Stimulated activated naive CD8-positive, alpha-beta T cell treated with anti-CD3 and anti-CD28 coated beads, Interleukin-15, amount 100 ng/mL, for 72 hours (primary cell): ENCODE measurements at regions not wholly inside any gene's neighbourhood (a gene's known extent, or its start where the extent isn't known, plus 50 kb on each side); places are given as distances from the start of the nearest gene placed in this dataset.

ENCODE experiments used
- ATAC-seq: fragments of 150-1000 bp; cut with Tn5 transposase; 2 replicates; pipeline ENCODE4 v1.10.0; 2021; ENCODE audit warnings: mild to moderate bottlenecking, moderate library complexity
- DNase-seq, 2 donors: peaks; one replicate each; pipeline ENCODE4 v3.0.0; 2021 to 2022
- H3K27ac Mint-ChIP-seq, 2 donors: one replicate each; pipeline ENCODE4 v1.8.0; 2022; ENCODE audit warnings: mild to moderate bottlenecking in 2 of 2, mixed read lengths in 2 of 2, moderate library complexity in 2 of 2
- H3K27me3 Mint-ChIP-seq: one replicate; pipeline ENCODE4 v1.8.0; 2022; ENCODE audit warnings: mixed read lengths
- H3K4me1 Mint-ChIP-seq: one replicate; pipeline ENCODE4 v1.8.0; 2022; ENCODE audit warnings: mild to moderate bottlenecking, mixed read lengths
- H3K4me3 Mint-ChIP-seq, 2 donors: one replicate each; pipeline ENCODE4 v1.8.0; 2022; ENCODE audit warnings: mild to moderate bottlenecking in 2 of 2, mixed read lengths in 2 of 2, moderate library complexity in 1 of 2
- H3K9me3 Mint-ChIP-seq, 2 donors: one replicate each; pipeline ENCODE4 v1.8.0; 2022; ENCODE audit warnings: mixed read lengths in 2 of 2

DNA sequence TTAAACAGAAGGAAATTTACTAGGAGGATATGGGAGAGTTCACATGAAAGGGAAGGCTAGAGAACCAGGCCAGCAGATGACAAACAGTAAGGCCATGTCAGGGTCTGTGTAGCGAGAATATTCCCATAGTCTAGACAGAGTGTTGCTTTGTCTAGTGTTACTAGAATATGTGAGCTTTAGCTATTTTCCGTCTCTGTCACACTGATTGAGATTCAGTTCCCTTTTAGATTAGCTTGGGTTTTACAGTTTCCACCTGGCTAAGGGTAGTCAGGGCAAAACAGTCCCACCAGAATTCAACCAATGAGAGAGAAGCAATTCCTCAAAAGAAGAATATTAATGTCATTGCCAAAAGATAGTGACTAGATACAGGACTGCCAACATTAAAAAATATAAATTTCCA, 82.8 kb upstream of the MDM1 start:
- no peak for ATAC-seq
- Mint-ChIP-seq H3K27ac (no peak overlapping the region), H3K27me3 (no peaks in the 10 kb centered on the region), H3K9me3 (no peaks in the 10 kb centered on the region), H3K4me1 (peaks cover 23% of the 10 kb centered on the region), H3K4me3 (no peak overlapping the region)
- no peak for DNase-seq

DNA sequence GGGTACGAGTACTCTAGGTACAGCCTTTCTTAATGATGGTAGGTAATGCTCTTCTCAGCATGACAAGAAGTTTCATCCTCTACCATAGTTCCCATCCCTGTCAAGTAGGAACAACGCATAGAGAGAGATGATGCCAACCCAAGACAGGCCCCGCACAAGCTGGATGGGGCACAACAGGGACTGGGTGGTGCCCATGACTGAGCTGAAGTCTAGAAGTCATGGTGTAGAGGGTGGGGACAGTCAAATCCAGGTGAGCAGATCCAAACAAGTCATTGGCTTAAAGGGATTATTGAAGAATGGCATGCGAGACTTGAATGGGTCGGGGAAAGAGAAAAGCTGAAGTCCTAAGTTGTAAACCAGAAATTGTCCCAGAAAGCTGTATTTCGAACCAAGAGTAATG, 84.2 kb upstream of the MDM1 start:
- ATAC-seq (no peak), DNase-seq (no peak)
- H3K27me3 Mint-ChIP-seq, result no peaks in the 10 kb centered on the region
- no peak overlapping the region for H3K4me3 Mint-ChIP-seq
- H3K9me3 Mint-ChIP-seq, result no peaks in the 10 kb centered on the region
- H3K4me1 Mint-ChIP-seq, result peaks cover 31% of the 10 kb centered on the region
- no peak overlapping the region for H3K27ac Mint-ChIP-seq

DNA sequence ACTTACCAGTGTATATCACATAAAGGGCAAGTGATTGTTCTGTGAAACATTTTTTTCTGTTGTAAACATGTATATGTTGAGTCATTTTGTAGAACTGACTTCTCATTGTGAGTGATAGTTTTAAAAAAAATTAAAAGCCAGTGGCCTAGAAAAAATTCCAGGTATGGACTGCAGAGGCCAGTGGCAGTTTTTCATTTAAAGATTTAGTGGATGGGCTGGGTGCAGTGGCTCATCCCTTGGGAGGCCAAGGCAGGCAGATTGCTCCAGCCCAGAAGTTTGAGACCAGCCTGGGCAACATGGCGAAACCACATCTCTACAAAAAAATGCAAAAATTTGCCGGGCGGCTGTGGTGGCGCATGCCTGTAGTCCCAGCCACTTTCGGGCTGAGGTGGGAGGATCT, 84.7 kb upstream of the MDM1 start:
- Mint-ChIP-seq H3K4me3 (no peak overlapping the region), H3K4me1 (peaks cover 31% of the 10 kb centered on the region), H3K27ac (no peak overlapping the region), H3K27me3 (no peaks in the 10 kb centered on the region), H3K9me3 (no peaks in the 10 kb centered on the region)
- ATAC-seq (no peak), DNase-seq (no peak)

DNA sequence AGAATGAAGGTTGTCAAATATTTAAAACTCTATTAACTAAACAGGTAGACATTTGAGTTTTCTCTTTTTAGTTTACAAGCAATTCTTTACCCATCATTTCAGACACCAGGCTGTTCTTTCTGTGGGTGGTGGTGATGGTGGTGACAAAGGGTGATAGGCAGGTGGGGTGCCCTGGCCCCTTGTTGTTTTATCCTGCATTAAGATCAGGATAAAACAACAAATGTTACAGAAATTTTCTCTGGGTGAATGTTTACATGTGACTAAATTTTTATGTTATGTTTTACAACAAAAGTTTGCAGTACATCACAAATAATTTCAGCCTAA, 85.9 kb upstream of the MDM1 start:
- H3K4me3 Mint-ChIP-seq, result no peak overlapping the region
- no peaks in the 10 kb centered on the region for H3K9me3 Mint-ChIP-seq
- peaks cover 40% of the 10 kb centered on the region for H3K4me1 Mint-ChIP-seq
- ATAC-seq (peak; percentile 60), DNase-seq (no peak)
- no peaks in the 10 kb centered on the region for H3K27me3 Mint-ChIP-seq
- no peak overlapping the region for H3K27ac Mint-ChIP-seq

DNA sequence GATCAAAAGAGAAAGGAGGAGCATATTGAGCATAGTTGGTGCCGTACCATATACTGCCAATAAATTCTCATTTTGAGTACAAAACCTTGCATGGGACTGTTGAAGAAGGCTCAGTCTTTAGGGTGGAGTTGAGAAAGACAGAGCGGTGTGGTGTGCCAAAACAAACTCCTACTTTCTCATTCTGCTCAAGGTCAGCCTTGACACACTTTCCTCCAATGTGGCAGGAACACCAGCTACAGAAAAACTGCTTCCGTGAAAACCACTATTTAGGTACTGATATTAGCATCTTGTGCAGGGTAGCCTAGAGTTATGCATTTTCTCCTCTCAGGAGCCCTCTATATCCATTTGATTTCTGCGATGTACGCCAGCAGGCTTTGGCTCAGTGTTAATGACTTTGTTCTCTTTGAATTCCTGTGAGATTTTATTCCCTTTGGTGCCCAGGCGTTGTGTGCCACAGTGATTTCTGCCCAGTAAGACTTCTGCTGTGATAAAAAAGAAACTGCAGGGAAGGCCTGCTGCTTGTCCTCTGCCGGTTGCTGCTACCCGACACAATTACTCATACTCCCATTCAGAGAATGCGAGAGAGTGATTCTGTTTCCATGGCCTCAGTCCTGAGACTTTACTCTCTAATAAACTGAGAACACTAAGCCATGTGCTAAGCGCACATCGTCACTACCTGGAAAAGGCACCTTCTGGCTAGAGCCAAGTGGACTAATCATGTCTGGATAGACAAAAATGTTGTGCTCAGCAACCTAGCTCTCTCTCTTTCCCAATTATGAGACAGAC, 88.3 kb upstream of the MDM1 start:
- ATAC-seq, result peak; percentile 52
- Mint-ChIP-seq H3K27ac (peak overlapping the region in 1 of 2 donors; percentile 50), H3K4me1 (peaks cover 42% of the 10 kb centered on the region), H3K9me3 (no peaks in the 10 kb centered on the region), H3K4me3 (no peak overlapping the region), H3K27me3 (no peaks in the 10 kb centered on the region)
- DNase-seq, result no peak

DNA sequence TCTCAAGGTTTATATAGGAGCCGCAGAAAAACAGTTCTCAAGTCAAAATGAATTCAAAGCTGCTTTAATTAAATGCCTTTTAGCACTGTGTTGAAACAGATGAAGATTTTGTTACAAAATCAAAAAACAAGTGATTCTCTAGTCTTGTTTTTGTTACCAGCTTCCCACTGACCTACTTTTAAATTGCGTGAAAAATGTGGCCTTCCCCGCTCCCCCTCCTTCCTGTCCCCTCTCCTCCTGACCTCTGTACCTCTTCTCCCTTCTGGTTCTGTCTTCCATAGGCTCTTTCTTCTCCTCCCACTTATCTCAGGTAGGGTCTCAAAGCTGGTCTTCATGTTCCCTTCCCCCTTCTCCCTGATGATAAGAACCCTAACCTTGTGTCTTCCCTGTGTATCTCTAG, 90.0 kb upstream of the MDM1 start:
- Mint-ChIP-seq H3K4me1 (peaks cover 36% of the 10 kb centered on the region), H3K27ac (no peak overlapping the region), H3K27me3 (no peaks in the 10 kb centered on the region), H3K4me3 (no peak overlapping the region), H3K9me3 (no peaks in the 10 kb centered on the region)
- DNase-seq (no peak), ATAC-seq (no peak)

DNA sequence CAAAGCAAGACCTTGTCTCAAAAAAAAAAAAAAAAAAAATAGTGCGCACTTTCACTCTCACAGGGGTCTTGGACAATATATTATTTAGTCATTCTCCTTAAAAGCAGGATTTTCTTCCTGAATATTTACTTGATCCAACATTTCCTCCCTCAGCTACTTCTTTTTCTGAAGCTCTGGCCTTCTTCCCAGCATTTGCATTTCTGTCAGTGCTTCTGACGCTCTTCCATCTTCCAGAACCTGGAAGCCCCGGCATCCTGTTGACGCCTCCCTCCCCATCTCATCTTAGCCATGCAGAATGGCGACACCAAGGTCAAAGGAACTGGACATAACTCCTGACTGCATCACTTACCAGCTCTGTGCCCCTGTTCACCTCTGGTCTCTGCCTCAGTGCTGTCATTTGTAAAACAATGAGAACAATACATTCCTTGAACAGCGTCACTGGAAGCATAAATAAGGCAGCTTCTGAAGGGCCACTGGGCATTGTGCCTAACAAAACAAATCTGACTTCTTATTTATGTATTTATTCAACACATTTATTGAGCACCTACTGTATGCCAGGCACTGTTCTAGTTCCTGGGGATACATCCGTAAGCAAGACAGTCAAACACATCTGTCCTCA, 90.9 kb upstream of the MDM1 start:
- DNase-seq (no peak), ATAC-seq (no peak)
- peaks cover 27% of the 10 kb centered on the region for H3K4me1 Mint-ChIP-seq
- no peak overlapping the region for H3K4me3 Mint-ChIP-seq
- no peaks in the 10 kb centered on the region for H3K27me3 Mint-ChIP-seq
- H3K27ac Mint-ChIP-seq, result peak overlapping the region in 1 of 2 donors; percentile 55
- H3K9me3 Mint-ChIP-seq, result no peaks in the 10 kb centered on the region

DNA sequence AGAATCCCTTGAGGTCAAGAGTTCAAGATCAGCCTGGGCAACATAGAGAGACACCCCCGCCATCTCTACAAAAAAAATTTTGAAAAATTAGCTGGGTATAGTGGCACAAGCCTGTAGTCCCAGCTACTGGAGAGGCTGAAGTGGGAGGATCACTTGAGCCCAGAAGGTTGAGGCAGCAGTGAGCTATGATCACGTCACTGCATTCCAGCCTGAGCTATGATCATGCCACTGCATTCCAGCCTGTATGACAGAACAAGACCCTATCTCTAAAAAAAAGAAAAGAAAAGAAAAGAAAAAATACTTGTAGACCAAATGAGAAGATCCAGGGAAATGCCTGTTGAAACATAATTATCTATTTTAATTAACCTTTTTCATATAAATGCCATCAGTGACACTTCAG, 93.8 kb upstream of the MDM1 start:
- Mint-ChIP-seq H3K9me3 (no peaks in the 10 kb centered on the region), H3K27me3 (no peaks in the 10 kb centered on the region), H3K4me3 (no peak overlapping the region), H3K27ac (no peak overlapping the region), H3K4me1 (peaks cover 11% of the 10 kb centered on the region)
- no peak for DNase-seq
- no peak for ATAC-seq

DNA sequence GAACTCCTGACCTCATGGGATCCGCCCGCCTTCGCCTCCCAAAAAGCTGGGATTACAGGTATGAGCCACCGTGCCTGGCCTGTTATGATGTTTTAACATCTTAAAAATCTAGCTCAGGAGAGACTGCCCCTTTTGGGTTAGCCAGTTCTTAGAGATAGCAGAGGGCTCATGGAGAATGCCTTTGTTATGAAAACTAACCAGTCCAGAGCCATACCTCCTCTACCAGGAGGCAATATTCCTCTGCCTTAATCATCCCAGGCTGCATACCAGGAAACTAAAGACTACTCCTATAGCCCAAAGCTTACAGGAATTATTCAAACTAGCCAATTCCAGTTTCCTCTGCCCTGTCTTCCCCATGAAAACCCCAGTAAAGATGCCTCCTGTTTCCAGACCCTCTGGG, 96.0 kb upstream of the MDM1 start:
- Mint-ChIP-seq H3K4me1 (peaks cover 1% of the 10 kb centered on the region), H3K27ac (no peak overlapping the region), H3K27me3 (no peaks in the 10 kb centered on the region), H3K9me3 (no peaks in the 10 kb centered on the region), H3K4me3 (no peak overlapping the region)
- ATAC-seq (no peak), DNase-seq (no peak)

DNA sequence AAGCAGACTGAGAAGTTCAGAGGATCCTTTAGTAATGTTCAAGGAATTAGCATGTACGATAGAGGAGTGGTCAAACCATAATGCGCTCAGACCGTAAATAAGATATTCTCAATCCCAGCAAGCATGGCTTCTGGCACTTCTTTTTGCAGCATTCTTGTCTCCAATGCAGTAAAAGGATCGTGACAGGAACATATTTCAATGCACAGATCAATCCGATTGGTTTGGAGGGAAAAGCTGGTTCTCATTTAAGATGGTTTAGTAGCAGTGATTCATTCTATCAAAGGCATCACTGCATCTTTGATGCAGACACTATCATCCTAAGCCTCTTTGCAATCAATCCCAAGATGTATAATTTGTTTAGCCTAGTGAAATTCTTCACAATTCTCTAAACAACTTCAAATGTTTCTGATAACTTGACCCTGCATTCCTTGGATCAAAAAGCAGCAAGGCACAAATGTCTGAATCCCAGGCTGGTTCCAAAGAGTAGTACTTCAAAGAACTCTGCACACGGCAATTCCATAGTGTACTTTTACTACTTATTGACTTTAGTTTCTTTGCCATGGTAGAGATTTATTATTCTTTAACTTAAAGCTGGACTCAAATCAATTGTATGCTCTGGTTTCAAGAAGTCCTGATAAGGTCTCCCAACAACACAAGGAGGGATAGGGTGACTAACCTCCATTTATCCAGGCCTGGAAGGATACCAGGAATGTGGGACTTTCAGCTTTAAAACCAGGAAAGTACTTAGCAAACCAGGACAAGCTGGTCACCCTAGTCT, 96.8 kb upstream of the MDM1 start:
- no peak for ATAC-seq
- H3K27ac Mint-ChIP-seq, result no peak overlapping the region
- no peaks in the 10 kb centered on the region for H3K27me3 Mint-ChIP-seq
- H3K4me1 Mint-ChIP-seq, result no peaks in the 10 kb centered on the region
- peaks cover 0 to 2% of the 10 kb centered on the region in 2 donors for H3K9me3 Mint-ChIP-seq
- no peak for DNase-seq
- no peak overlapping the region for H3K4me3 Mint-ChIP-seq

DNA sequence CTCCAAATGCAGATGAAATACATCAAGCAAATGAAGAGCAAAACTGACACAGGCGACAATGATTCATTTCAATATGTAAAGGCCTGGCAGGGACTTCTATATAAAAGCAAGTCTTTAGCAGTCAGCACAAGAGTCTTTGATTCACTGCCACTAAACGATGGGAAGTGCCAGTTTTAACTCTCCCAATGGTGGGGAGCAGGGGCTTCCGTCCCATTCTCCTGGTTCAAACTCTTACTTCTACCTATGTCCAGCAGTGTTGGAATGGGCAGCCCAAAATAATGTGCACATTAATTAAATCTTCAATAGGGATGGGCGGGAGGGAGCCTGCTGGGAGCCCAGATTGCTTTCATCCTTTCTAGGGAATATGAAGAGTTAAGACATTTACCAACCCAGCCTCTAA, 97.5 kb upstream of the MDM1 start:
- Mint-ChIP-seq H3K4me3 (no peak overlapping the region), H3K4me1 (no peaks in the 10 kb centered on the region), H3K27ac (no peak overlapping the region), H3K9me3 (peaks cover under 1 to 8% of the 10 kb centered on the region in 2 donors), H3K27me3 (no peaks in the 10 kb centered on the region)
- DNase-seq (no peak), ATAC-seq (no peak)

DNA sequence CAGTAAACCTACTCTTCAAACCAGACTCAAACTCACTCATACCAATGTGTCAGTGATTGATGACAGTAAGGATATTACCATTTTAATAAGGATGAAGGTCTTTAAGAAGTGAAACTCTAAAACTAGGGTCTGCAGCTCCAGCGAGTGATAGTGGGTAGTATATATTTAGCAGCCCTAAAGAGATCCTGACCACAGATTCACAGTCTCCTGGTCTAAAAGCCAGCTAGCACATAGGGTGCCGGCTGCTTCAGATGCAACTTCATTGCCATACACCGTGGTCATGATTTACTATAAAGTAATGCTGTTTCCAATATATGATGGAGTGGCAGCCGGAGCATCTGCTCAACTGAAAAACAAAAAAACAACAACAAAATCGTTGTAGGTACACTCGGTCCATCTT, 99.6 kb upstream of the MDM1 start:
- Mint-ChIP-seq H3K9me3 (peaks cover 9 to 23% of the 10 kb centered on the region in 2 donors), H3K27ac (no peak overlapping the region), H3K27me3 (no peaks in the 10 kb centered on the region), H3K4me3 (no peak overlapping the region), H3K4me1 (no peaks in the 10 kb centered on the region)
- ATAC-seq (no peak), DNase-seq (no peak)

DNA sequence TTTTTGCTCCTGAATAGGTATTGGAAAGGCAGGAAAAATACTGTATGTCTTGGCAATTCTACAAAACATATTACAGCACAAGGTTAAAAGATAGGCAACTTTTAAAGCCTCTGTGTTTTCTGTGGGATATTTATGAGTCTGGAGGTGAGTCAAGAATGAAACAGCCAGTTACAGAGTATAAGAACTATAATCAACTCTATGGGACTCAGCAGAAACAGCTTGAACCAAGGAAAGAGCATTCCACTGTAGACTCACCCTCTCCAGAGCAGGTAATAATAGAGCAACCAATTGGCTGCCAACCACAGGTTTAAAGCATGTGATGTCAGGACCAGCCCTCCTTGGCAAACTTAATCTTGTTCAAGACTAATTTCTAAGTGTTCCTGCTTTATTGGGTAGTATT, 100.5 kb upstream of the MDM1 start:
- DNase-seq (no peak), ATAC-seq (no peak)
- Mint-ChIP-seq H3K4me1 (no peaks in the 10 kb centered on the region), H3K9me3 (peaks cover 9 to 23% of the 10 kb centered on the region in 2 donors), H3K4me3 (no peak overlapping the region), H3K27ac (no peak overlapping the region), H3K27me3 (no peaks in the 10 kb centered on the region)

DNA sequence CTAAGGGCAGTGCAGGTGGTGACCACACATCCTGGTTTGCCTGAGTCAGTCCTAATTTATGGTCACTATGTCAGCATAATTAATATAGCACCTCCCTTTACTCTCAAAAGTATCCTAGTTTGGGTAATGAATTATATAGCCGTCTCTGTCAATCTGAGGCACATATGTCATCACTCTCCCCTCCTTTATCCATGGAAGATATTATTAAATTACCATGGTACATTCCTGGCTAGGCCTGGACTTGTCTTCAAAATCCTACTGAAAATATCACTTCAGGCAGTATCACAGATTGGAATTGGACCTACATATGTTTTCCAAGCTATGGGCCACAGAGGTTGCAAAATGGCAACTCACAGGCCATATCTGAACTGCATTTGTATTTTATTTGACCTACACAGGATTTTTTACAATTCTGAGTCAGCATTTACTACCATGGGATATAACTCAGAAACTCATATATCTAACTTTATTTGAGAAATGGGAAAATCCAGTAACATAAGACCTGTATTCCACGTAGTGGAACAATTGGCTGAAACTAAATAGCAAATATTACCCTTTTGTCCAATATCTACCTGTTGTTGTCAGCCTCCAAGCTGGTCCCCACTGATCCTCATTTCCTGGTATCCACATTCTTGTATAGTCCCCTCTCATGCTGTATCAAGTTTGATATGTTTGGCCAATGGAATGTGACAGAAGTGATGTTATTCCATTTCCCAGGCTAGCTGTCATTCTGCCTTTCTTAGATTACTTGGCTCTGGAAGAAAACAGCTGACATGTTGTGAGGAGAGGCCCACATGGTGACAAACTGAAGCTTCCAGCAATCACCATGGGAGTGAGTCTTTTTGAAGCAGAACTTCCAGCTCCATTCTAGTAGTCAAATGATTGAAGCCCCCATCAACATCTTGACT, 102.5 kb upstream of the MDM1 start:
- H3K4me1 Mint-ChIP-seq, result no peaks in the 10 kb centered on the region

DNA sequence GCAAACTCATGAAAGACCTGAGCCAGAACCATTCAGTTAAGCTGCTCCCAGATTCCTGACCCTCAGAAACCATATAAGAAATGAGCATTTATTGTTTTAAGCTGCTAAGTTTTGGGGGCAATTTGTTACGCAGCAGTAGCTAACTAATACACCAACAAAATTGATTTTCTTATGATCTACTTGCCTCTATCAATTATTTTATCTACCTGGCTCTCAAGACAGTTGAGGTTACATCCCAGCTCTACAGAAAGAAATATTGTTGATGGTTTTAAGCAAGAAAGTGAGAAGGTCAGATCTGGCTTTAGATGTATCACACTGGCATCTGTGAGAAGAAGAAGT, 103.1 kb upstream of the MDM1 start:
- DNase-seq (no peak), ATAC-seq (no peak)
- H3K27ac Mint-ChIP-seq, result no peak overlapping the region
- no peaks in the 10 kb centered on the region for H3K4me1 Mint-ChIP-seq
- H3K27me3 Mint-ChIP-seq, result no peaks in the 10 kb centered on the region
- no peak overlapping the region for H3K4me3 Mint-ChIP-seq
- peaks cover 9 to 23% of the 10 kb centered on the region in 2 donors for H3K9me3 Mint-ChIP-seq

More for the DNA sequence above, 102.5 kb upstream of the MDM1 start:
- H3K9me3 Mint-ChIP-seq, result peaks cover 9 to 23% of the 10 kb centered on the region in 2 donors
- no peak overlapping the region for H3K27ac Mint-ChIP-seq
- DNase-seq (no peak), ATAC-seq (no peak)
- H3K27me3 Mint-ChIP-seq, result no peaks in the 10 kb centered on the region
- no peak overlapping the region for H3K4me3 Mint-ChIP-seq
